HT-29 (cell line): ENCODE measurements at regions not wholly inside any gene's neighbourhood (a gene's known extent, or its start where the extent isn't known, plus 50 kb on each side); places are given as distances from the start of the nearest gene placed in this dataset.

ENCODE experiments used
- DNase-seq: peaks from one replicate; pipeline ENCODE4 v3.0.0-alpha.2; 2015; ENCODE audit warnings: low spot score

- no peak for DNase-seq
Measured at GRCh38 chr15:29611057-29611456, 211.2 kb downstream of the TJP1 start.

- DNase-seq: no peak
Measured at GRCh38 chr15:29601811-29602210, 220.5 kb downstream of the TJP1 start.

GRCh38 chr15:29600262-29600661, 222.0 kb downstream of the TJP1 start:
- DNase-seq: no peak

GRCh38 chr15:29596266-29596665, 226.0 kb downstream of the TJP1 start:
- peak; percentile 36 for DNase-seq

- no peak for DNase-seq
Measured at GRCh38 chr15:29593629-29594028, 228.6 kb downstream of the TJP1 start.

- DNase-seq: no peak
Measured at GRCh38 chr15:29593111-29593510, 229.2 kb downstream of the TJP1 start.

- DNase-seq: no peak
Measured at GRCh38 chr15:29590701-29591100, 231.6 kb downstream of the TJP1 start.

GRCh38 chr15:29589975-29590374, 232.3 kb downstream of the TJP1 start:
- DNase-seq: no peak

GRCh38 chr15:29589416-29589815, 232.9 kb downstream of the TJP1 start:
- no peak for DNase-seq

GRCh38 chr15:29573197-29573838, 248.9 kb downstream of the TJP1 start:
- no peak for DNase-seq

GRCh38 chr15:29571792-29572431, 250.4 kb downstream of the TJP1 start:
- DNase-seq: peak; percentile 36

GRCh38 chr15:29570948-29571791, 251.1 kb downstream of the TJP1 start:
- no peak for DNase-seq

GRCh38 chr15:29570121-29570947, 251.9 kb downstream of the TJP1 start:
- DNase-seq: no peak

GRCh38 chr15:29569533-29570092, 252.7 kb downstream of the TJP1 start:
- DNase-seq: no peak

- peak; percentile 85 for DNase-seq
Measured at GRCh38 chr15:29568840-29569532, 253.3 kb downstream of the TJP1 start.

- DNase-seq: no peak
Measured at GRCh38 chr15:29567336-29567735, 254.9 kb downstream of the TJP1 start.

- DNase-seq: no peak
Measured at GRCh38 chr15:29566914-29567313, 255.4 kb downstream of the TJP1 start.

GRCh38 chr15:29563112-29563511, 259.2 kb downstream of the TJP1 start:
- DNase-seq: no peak

GRCh38 chr15:29560896-29561295, 261.4 kb downstream of the TJP1 start:
- DNase-seq: no peak

- DNase-seq: no peak
Measured at GRCh38 chr15:29558261-29558660, 264.0 kb downstream of the TJP1 start.

- no peak for DNase-seq
Measured at GRCh38 chr15:29557171-29557570, 265.1 kb downstream of the TJP1 start.
